Stomach (tissue), 4 donors: ENCODE measurements at regions not wholly inside any gene's neighbourhood (a gene's known extent, or its start where the extent isn't known, plus 50 kb on each side); places are given as distances from the start of the nearest gene placed in this dataset.

Experiments used
- POLR2A ChIP-seq, 4 donors: fragments of 450-650 bp; IDR thresholded peaks; one replicate each; pipeline ENCODE4 v1.6.1; 2016; ENCODE audit warnings: antibody characterized with exemption in 4 of 4, control low read depth in 2 of 4, mild to moderate bottlenecking in 1 of 4, moderate library complexity in 1 of 4
- POLR2AphosphoS5 ChIP-seq, 3 donors: sonication (generic); formaldehyde crosslinking; IDR thresholded peaks; one replicate each; pipeline ENCODE4 v1.6.1; 2016; ENCODE audit warnings: antibody characterized with exemption in 3 of 3

DNA sequence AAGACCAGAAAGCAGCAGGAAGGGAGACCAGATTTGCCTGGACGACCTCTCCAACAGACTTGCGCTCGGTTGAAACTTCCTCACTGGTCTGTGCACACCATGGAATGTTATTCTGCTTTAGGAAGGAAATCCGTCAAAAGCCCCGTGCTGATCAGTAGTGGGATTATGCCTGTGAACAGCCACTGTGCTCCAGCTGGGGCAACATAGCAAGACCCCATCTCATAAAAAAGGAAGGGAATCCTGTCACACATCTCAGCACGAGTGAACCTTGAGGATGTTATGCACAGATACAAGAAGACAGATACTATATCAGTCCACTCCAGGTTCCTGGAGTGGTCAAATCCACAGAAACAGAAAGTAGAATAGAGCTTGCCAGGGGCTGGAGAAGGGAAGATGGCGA lies 86.9 kb upstream of the FOXC1 start:
- no peak for TF ChIP-seq POLR2AphosphoS5 (IDR thresholded peaks at IDR 0.05)
- TF ChIP-seq POLR2A (IDR thresholded peaks at IDR 0.05), result no peak
